Choroid plexus epithelial cell (primary cell): ENCODE measurements at regions not wholly inside any gene's neighbourhood (a gene's known extent, or its start where the extent isn't known, plus 50 kb on each side); places are given as distances from the start of the nearest gene placed in this dataset.

Experiments
- DNase-seq: peaks from one replicate; pipeline ENCODE4 v3.0.0-alpha.2; 2010; ENCODE audit warnings: low read depth
- H3K4me3 ChIP-seq: 2 replicates; pipeline ENCODE4 v1.5.1; 2011; ENCODE audit warnings: low read depth, mild to moderate bottlenecking, control low read depth, low read length, moderate library complexity
- TF ChIP-seq, protein P1 (sequence below): conservative IDR thresholded peaks from 2 replicates; pipeline ENCODE4 v1.5.1; 2011; ENCODE audit warnings: low read depth, mild to moderate bottlenecking, control low read depth, inconsistent platforms, low read length, moderate library complexity

DNA sequence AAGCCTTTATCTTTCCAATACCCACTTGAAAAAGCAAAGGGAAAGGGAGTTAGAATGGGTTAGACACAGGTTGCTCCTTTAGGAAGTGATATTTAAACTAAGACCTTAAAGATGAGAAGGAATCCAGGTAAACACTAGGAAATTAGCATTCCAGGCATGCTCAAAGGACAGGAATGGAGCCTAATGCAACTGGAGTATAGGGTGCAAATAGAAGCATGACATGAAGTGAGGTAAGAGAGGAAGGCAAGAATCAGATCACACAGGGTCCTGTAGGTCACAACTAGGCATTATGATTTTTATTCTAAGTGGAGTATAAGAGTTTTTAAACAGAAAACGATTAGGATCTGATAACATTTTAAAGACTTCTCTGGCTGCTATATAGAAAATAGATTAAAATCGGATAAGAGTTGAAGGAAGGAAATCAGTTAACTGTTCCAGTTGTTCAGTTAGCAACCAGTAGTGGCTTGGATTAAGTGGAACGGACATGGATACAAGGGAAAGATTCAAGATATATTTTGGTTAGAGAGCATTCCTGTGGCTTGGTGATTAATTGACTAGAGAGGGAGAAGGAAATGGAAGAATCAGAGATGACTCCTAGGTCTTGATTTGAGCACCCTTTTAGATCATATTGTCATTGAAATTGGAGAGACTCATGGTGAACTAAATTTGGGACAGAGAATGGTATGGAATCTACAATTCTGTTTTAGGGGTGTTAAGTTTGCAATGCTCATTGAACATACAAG, 95.9 kb downstream of the FBXO4 start:
- DNase-seq = no peak
- no peak overlapping the region for H3K4me3 ChIP-seq

DNA sequence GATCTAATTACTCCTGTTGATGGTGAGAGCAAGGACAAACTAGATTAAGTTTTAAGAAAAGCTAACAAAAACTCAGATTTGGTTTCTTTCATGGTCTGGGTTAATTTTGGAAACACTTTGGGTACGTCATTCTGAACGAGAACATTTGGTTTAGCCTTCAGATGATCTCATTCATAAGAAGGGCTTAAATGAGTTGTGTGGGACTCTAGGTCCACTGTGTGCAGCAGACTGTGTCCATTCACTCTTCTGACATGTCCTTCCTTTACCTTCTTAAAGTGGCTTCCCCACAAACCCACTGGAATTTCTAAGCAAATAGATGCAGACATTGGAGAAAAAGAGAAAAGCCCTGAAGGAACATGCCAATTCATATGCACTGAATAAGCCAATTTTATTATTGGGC, 96.8 kb downstream of the FBXO4 start:
- no peak for DNase-seq
- H3K4me3 ChIP-seq = no peak overlapping the region
- TF ChIP-seq, protein P1, sequence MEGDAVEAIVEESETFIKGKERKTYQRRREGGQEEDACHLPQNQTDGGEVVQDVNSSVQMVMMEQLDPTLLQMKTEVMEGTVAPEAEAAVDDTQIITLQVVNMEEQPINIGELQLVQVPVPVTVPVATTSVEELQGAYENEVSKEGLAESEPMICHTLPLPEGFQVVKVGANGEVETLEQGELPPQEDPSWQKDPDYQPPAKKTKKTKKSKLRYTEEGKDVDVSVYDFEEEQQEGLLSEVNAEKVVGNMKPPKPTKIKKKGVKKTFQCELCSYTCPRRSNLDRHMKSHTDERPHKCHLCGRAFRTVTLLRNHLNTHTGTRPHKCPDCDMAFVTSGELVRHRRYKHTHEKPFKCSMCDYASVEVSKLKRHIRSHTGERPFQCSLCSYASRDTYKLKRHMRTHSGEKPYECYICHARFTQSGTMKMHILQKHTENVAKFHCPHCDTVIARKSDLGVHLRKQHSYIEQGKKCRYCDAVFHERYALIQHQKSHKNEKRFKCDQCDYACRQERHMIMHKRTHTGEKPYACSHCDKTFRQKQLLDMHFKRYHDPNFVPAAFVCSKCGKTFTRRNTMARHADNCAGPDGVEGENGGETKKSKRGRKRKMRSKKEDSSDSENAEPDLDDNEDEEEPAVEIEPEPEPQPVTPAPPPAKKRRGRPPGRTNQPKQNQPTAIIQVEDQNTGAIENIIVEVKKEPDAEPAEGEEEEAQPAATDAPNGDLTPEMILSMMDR = no peak

More for the DNA sequence above, 95.9 kb downstream of the FBXO4 start:
- TF ChIP-seq, protein P1 = no peak

DNA sequence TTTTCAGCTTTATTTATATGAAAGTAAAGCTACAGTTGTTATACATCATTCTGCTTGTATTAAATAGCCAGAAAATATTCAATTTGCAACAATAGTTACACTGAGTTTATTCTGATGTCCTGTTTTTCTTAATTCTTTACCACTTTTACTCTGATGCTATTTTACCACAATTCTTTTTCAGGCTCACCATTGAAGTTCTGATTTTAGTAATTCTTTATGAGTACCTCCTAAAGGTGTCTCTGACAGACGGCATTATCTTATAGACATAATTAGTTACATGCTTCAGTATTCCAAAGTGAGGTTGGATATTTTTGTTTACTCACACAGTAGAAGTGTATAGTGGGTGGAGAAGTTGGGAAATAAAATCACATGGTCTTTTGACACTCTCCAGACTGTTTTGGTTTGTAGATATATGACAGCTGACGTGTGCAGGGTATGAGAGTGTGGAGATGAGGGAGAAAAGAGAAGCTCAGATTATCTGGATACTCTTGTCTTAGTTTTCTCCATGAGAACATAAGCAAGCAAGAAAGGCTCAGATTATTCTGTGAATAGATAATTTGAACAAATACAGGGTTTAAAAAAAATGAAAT, 97.4 kb downstream of the FBXO4 start:
- H3K4me3 ChIP-seq = no peak overlapping the region
- no peak for DNase-seq
- TF ChIP-seq, protein P1 = no peak

DNA sequence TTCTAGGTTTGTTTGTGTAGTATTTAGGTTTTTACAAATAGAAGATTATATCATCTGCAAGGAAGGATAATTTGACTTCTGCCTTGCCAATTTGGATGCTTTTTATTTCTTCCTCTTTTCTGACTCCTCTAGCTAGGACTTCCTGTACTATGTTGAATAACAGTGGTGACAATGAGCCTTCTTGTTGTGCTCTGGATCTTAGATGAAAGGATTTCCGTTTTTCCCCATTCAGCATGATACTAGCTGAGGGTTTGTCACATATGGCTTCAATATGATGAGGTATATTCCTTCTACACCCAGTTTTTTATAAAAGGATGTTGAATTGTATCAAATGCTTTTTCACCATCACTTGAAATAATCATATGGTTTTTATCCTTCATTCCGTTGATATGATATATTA, 101.4 kb downstream of the FBXO4 start:
- no peak overlapping the region for H3K4me3 ChIP-seq
- TF ChIP-seq, protein P1 = no peak
- no peak for DNase-seq

DNA sequence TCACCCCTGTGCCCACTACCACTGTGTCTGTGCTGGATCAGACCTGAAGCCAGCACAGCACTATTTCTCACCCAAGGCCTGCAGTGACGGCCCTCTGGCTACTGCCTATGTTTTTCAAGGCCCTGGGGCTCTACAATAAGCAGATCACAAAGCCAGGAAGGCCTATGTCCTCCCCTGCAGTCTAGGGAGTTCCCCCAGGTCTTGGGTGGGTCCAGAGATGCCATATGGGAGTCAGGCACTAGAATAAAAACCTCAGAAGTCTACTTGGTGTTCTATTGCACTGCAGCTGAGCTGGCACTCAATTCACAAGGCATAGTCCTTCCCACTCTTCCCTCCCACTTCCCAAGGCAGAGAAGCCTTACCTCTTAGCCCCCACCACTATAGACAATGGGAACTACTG, 107.1 kb downstream of the FBXO4 start:
- DNase-seq = no peak

DNA sequence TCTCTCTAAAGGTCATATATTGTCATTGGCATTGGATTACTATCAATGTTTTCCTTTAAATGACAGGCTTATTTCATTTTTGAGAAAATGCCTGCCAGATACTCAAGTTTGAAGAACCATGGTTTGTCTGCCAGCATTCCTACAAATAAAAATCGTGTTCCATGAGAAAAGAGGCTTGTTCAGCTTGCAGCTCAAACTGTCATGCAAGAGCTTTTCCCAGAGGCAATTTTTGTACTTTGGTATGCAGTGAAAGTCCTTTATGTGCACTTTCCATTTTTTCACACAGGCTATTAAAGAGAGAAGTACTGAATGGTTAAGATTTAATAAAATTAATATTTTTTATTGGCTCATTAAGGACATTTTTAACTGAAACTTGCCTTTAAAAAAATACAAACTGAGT, 110.4 kb downstream of the FBXO4 start:
- TF ChIP-seq, protein P1 = no peak
- no peak for DNase-seq
- no peak overlapping the region for H3K4me3 ChIP-seq

More for the DNA sequence above, 107.1 kb downstream of the FBXO4 start:
- TF ChIP-seq, protein P1 = no peak
- no peak overlapping the region for H3K4me3 ChIP-seq

DNA sequence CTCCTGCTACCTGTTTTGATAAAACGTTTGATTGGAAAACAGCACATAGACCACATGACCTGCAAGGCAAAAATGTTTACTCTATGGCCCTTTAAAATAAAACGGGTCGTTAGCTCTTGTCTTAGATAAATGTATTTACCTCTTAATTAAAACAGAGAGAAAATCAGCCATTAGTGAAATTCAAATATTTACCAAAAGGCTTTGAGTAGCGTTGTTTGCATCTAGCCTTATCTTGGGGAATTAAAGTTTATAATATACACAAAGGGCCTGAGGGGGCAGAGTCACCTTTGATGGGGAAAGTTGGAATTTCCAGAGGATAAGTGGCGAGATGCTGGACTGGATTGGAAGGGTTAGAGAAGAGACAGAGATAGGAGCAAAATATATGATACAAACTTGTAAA, 111.3 kb downstream of the FBXO4 start:
- TF ChIP-seq, protein P1 = no peak
- no peak overlapping the region for H3K4me3 ChIP-seq

More for the DNA sequence above, 111.3 kb downstream of the FBXO4 start:
- no peak for DNase-seq
